ENCODE measurements at regions not wholly inside any gene's neighbourhood (a gene's known extent, or its start where the extent isn't known, plus 50 kb on each side); places are given as distances from the start of the nearest gene placed in this dataset.

- H3K27me3 Mint-ChIP-seq (ENCODE audit: low read depth) = peaks cover 12% of the 10 kb centered on the region
- no peak overlapping the region for H3K27ac Mint-ChIP-seq
- H3K9me3 Mint-ChIP-seq = peaks cover 5% of the 10 kb centered on the region
- H3K4me3 Mint-ChIP-seq = no peak overlapping the region
- peaks cover 3% of the 10 kb centered on the region for H3K36me3 Mint-ChIP-seq (ENCODE audit: low read depth)
- H3K4me1 Mint-ChIP-seq = peaks cover 12% of the 10 kb centered on the region
- TF ChIP-seq CTCF (IDR thresholded peaks at IDR 0.05; ENCODE audit: unreplicated experiment in 3 of 3) = no peak
Observed at GRCh38 chr1:14538335-14538734, 60.1 kb upstream of the KAZN start.

- H3K27me3 Mint-ChIP-seq (ENCODE audit: low read depth) = peaks cover 12% of the 10 kb centered on the region
- no peak overlapping the region for H3K4me3 Mint-ChIP-seq
- H3K4me1 Mint-ChIP-seq = peaks cover 12% of the 10 kb centered on the region
- H3K9me3 Mint-ChIP-seq = peaks cover 5% of the 10 kb centered on the region
- no peak for TF ChIP-seq CTCF (IDR thresholded peaks at IDR 0.05; ENCODE audit: unreplicated experiment in 3 of 3)
- H3K27ac Mint-ChIP-seq = no peak overlapping the region
- peaks cover 3% of the 10 kb centered on the region for H3K36me3 Mint-ChIP-seq (ENCODE audit: low read depth)
Observed at GRCh38 chr1:14539309-14539708, 59.2 kb upstream of the KAZN start.

- no peak overlapping the region for H3K4me3 Mint-ChIP-seq
- peaks cover 7% of the 10 kb centered on the region for H3K27me3 Mint-ChIP-seq (ENCODE audit: low read depth)
- peaks cover 12% of the 10 kb centered on the region for H3K4me1 Mint-ChIP-seq
- H3K9me3 Mint-ChIP-seq = peaks cover 5% of the 10 kb centered on the region
- no peak for TF ChIP-seq CTCF (IDR thresholded peaks at IDR 0.05; ENCODE audit: unreplicated experiment in 3 of 3)
- H3K27ac Mint-ChIP-seq = peak overlapping the region in 2 of 3 experiments; percentile 43 to 54
- peaks cover 3% of the 10 kb centered on the region for H3K36me3 Mint-ChIP-seq (ENCODE audit: low read depth)
Observed at GRCh38 chr1:14539953-14540563, 58.4 kb upstream of the KAZN start.

- Mint-ChIP-seq H3K36me3 (ENCODE audit: low read depth) (peaks cover 3% of the 10 kb centered on the region), H3K27me3 (ENCODE audit: low read depth) (peaks cover 4% of the 10 kb centered on the region), H3K27ac (peak overlapping the region in 2 of 3 experiments; percentile 3 to 54), H3K4me1 (peaks cover 16% of the 10 kb centered on the region), H3K9me3 (peaks cover 7% of the 10 kb centered on the region), H3K4me3 (no peak overlapping the region)
- TF ChIP-seq CTCF (IDR thresholded peaks at IDR 0.05; ENCODE audit: unreplicated experiment in 3 of 3) = no peak
Observed at GRCh38 chr1:14541348-14541747, 57.1 kb upstream of the KAZN start.

GRCh38 chr1:14543191-14543840, 55.2 kb upstream of the KAZN start:
- H3K9me3 Mint-ChIP-seq = peaks cover 5% of the 10 kb centered on the region
- H3K27ac Mint-ChIP-seq = no peak overlapping the region
- no peaks in the 10 kb centered on the region for H3K36me3 Mint-ChIP-seq (ENCODE audit: low read depth)
- peaks cover 4% of the 10 kb centered on the region for H3K27me3 Mint-ChIP-seq (ENCODE audit: low read depth)
- no peak for TF ChIP-seq CTCF (IDR thresholded peaks at IDR 0.05; ENCODE audit: unreplicated experiment in 3 of 3)
- H3K4me1 Mint-ChIP-seq = peaks cover 21% of the 10 kb centered on the region
- no peak overlapping the region for H3K4me3 Mint-ChIP-seq

- no peak overlapping the region for H3K27ac Mint-ChIP-seq
- no peaks in the 10 kb centered on the region for H3K36me3 Mint-ChIP-seq (ENCODE audit: low read depth)
- TF ChIP-seq CTCF (IDR thresholded peaks at IDR 0.05; ENCODE audit: unreplicated experiment in 3 of 3) = no peak
- H3K4me1 Mint-ChIP-seq = peaks cover 21% of the 10 kb centered on the region
- H3K4me3 Mint-ChIP-seq = no peak overlapping the region
- H3K27me3 Mint-ChIP-seq (ENCODE audit: low read depth) = peaks cover 8% of the 10 kb centered on the region
- H3K9me3 Mint-ChIP-seq = peaks cover 5% of the 10 kb centered on the region
Observed at GRCh38 chr1:14544319-14544718, 54.2 kb upstream of the KAZN start.
